OCI-LY7 (cell line): ENCODE measurements at regions not wholly inside any gene's neighbourhood (a gene's known extent, or its start where the extent isn't known, plus 50 kb on each side); places are given as distances from the start of the nearest gene placed in this dataset.

Source experiments
- BruUV-seq: library from RNA; stranded (reverse); fragments of 400-500 nt; replicated peaks from 2 replicates; lab custom pipeline; 2021; lab: Mats Ljungman, UMichigan
- CTCF ChIA-PET: fragments of 300-600 bp; sonication (Branson Sonifier 250); formaldehyde crosslinking; loops from one replicate; lab custom pipeline; 2022; ENCODE audit warnings: antibody characterized with exemption; ENCODE audit not compliant: unreplicated experiment; lab: Charles Lee
- POLR2A ChIA-PET: fragments of 300-600 bp; sonication (Branson Sonifier 250); formaldehyde crosslinking; loops from one replicate; lab custom pipeline; 2022; ENCODE audit warnings: antibody characterized with exemption; lab: Charles Lee
- DNase-seq: peaks from one replicate; pipeline ENCODE4 v3.0.0-alpha.2; 2015; ENCODE audit warnings: low spot score
- H2AFZ ChIP-seq: fragments of 200-600 bp; sonication (generic), shearing (Covaris generic); 2 replicates; pipeline ENCODE4 v1.6.1; 2014; ENCODE audit warnings: mild to moderate bottlenecking, antibody characterized with exemption, low read length, moderate library complexity
- H3K27ac ChIP-seq: fragments of 200-600 bp; sonication (generic); 2 replicates; pipeline ENCODE4 v1.5.1; 2014; ENCODE audit warnings: mixed run types, low read depth, mild to moderate bottlenecking, moderate library complexity, low read length, inconsistent platforms; ENCODE audit not compliant: poor library complexity, severe bottlenecking
- H3K36me3 ChIP-seq: fragments of 200-600 bp; sonication (generic); 2 replicates; pipeline ENCODE4 v1.6.1; 2014; ENCODE audit warnings: mild to moderate bottlenecking, antibody characterized with exemption, low read length, moderate library complexity, mixed read lengths; ENCODE audit not compliant: insufficient read depth
- H3K4me1 ChIP-seq: fragments of 200-600 bp; sonication (generic); 2 replicates; pipeline ENCODE4 v1.5.1; 2014; ENCODE audit warnings: mild to moderate bottlenecking, low read length; ENCODE audit not compliant: insufficient read depth, poor library complexity, severe bottlenecking
- H3K4me2 ChIP-seq: fragments of 200-600 bp; sonication (generic); 2 replicates; pipeline ENCODE4 v1.6.1; 2014; ENCODE audit warnings: mild to moderate bottlenecking, low read length
- H3K4me3 ChIP-seq: fragments of 200-600 bp; sonication (generic); 2 replicates; pipeline ENCODE4 v1.5.1; 2014; ENCODE audit warnings: mild to moderate bottlenecking, low read depth, low read length; ENCODE audit not compliant: poor library complexity, severe bottlenecking
- H3K79me2 ChIP-seq: fragments of 200-600 bp; sonication (generic); 2 replicates; pipeline ENCODE4 v1.6.1; 2016; ENCODE audit warnings: low read depth, mild to moderate bottlenecking, low read length, moderate library complexity, mixed read lengths; ENCODE audit not compliant: insufficient read depth
- H3K9me2 ChIP-seq: fragments of 200-600 bp; sonication (generic); 2 replicates; pipeline ENCODE4 v1.6.1; 2016; ENCODE audit warnings: mild to moderate bottlenecking, low read length, mixed read lengths; ENCODE audit not compliant: insufficient read depth
- H3K9me3 ChIP-seq: fragments of 200-600 bp; sonication (generic); 2 replicates; pipeline ENCODE4 v1.6.1; 2014; ENCODE audit warnings: mild to moderate bottlenecking, mixed run types, low read length, mixed read lengths
- H4K20me1 ChIP-seq: fragments of 200-600 bp; sonication (generic); 2 replicates; pipeline ENCODE4 v1.6.1; 2014; ENCODE audit warnings: mild to moderate bottlenecking, antibody characterized with exemption, low read length, moderate library complexity, mixed read lengths; ENCODE audit not compliant: insufficient read depth
- CTCF ChIP-seq: fragments of 200-600 bp; sonication (generic); conservative IDR thresholded peaks from 2 replicates; pipeline ENCODE4 v1.5.1; 2014; ENCODE audit warnings: mild to moderate bottlenecking, antibody characterized with exemption, low read length, moderate library complexity, mixed read lengths
- EZH2phosphoT487 ChIP-seq: fragments of 200-600 bp; sonication (generic); IDR thresholded peaks from 2 replicates; pipeline ENCODE4 v1.6.1; 2018; ENCODE audit warnings: low read depth, borderline replicate concordance, mild to moderate bottlenecking, mixed run types, antibody characterized with exemption, low read length, moderate library complexity, mixed read lengths
- intact Hi-C: fragments of 100-400 bp; cut with micrococcal nuclease; formaldehyde crosslinking; loops from one replicate; pipeline ENCODE4 v1.10.0; 2022; ENCODE audit not compliant: unreplicated experiment

DNA sequence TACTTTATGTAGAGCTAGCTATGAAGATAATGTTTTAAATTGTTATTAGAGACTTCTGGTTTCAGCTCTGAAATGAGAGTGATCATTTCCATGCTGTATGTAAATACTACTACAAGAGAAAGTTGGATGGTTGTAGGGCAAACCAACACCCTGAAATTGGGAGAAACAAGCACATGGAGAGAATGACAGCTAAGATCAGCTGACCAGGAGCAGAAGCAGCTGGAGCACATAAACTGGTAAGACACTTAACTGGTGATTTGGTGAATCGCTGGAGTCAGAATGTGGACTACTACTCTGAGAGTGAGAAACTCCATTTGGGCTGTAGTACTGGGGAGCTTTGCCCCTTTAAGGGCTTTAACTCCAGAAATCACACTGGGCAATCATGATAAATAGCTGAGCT lies 226.8 kb downstream of the RND3 start:
- Histone ChIP-seq H3K4me2 (no peak overlapping the region), H3K27ac (no peak overlapping the region), H3K9me2 (no peaks in the 10 kb centered on the region), H3K4me3 (no peak overlapping the region), H4K20me1 (no peaks in the 10 kb centered on the region), H3K36me3 (no peaks in the 10 kb centered on the region), H3K4me1 (no peaks in the 10 kb centered on the region), H3K79me2 (no peaks in the 10 kb centered on the region), H2AFZ (no peak overlapping the region), H3K9me3 (no peaks in the 10 kb centered on the region)
- DNase-seq: no peak
- intact Hi-C loops: no loop called here
- POLR2A ChIA-PET: no interaction called here
- BruUV-seq: no TSS peak
- TF ChIP-seq CTCF (no peak), EZH2phosphoT487 (no peak)
- CTCF ChIA-PET: no interaction called here

DNA sequence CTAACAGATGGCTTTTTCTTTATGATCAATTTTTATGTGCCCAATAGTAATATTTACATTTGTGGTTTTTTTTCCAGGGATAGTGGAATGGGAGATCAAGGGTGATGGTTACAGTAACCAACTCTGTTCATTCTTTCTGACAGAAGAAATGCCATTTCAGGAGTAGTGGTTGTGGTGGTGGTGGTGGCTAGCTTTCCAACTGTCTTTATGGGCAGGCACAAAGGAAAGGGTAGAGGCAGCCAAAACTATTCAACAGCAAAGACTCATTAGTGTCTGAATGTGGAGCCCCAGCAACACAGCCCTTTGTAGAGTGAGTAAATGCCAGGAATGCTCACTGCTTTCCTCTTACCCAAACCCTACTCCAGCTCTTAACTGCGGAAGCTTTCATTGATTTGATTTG lies 227.7 kb downstream of the RND3 start:
- Histone ChIP-seq H4K20me1 (no peaks in the 10 kb centered on the region), H3K4me3 (no peak overlapping the region), H3K9me2 (no peaks in the 10 kb centered on the region), H3K9me3 (no peaks in the 10 kb centered on the region), H2AFZ (no peak overlapping the region), H3K27ac (no peak overlapping the region), H3K4me1 (no peaks in the 10 kb centered on the region), H3K79me2 (no peaks in the 10 kb centered on the region), H3K36me3 (no peaks in the 10 kb centered on the region), H3K4me2 (no peak overlapping the region)
- CTCF ChIA-PET: no interaction called here
- no peak for DNase-seq
- no TSS peak for BruUV-seq
- POLR2A ChIA-PET: interaction anchor here (0.6 kb wide), 1 partner anchor 489 kb away, joined by 4 read pairs; no protein-coding TSS in a partner anchor
- TF ChIP-seq CTCF: no peak
- TF ChIP-seq EZH2phosphoT487: no peak
- intact Hi-C loops: no loop called here

DNA sequence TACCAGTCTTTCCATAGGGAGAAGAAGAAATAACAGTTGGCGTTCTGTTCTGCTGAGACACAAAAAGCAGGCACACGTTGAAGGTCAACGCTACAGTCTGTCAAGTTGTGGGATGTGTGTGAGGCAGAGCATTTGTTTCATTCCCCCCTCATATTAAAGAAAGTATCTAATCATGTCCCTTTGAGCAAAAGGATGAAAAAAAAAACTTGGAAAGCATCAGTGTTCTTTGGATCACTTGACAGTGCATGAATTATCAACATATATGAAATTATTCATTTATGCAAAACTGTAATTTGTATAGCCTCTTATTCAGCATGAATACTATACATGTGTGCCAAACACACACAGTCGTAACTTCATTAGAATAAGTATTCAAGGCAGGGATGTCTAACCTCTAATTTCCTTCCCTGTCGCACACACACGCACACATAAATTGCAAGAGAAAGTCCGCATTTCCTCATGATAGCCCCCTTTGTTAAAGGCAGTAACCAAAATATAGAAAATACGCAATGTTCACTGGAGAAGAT lies 228.6 kb downstream of the RND3 start:
- H3K4me1 ChIP-seq: no peaks in the 10 kb centered on the region
- no peaks in the 10 kb centered on the region for H3K79me2 ChIP-seq
- H3K36me3 ChIP-seq: no peaks in the 10 kb centered on the region
- ChIA-PET CTCF (no interaction called here), POLR2A (no interaction called here)
- H3K9me3 ChIP-seq: no peaks in the 10 kb centered on the region
- no TSS peak for BruUV-seq
- intact Hi-C loops: no loop called here
- no peak for DNase-seq
- H3K4me3 ChIP-seq: no peak overlapping the region
- H2AFZ ChIP-seq: no peak overlapping the region
- no peaks in the 10 kb centered on the region for H4K20me1 ChIP-seq
- no peak for TF ChIP-seq EZH2phosphoT487
- no peak for TF ChIP-seq CTCF
- H3K9me2 ChIP-seq: no peaks in the 10 kb centered on the region
- H3K4me2 ChIP-seq: no peak overlapping the region
- H3K27ac ChIP-seq: no peak overlapping the region
